ENCODE measurements at regions not wholly inside any gene's neighbourhood (a gene's known extent, or its start where the extent isn't known, plus 50 kb on each side); places are given as distances from the start of the nearest gene placed in this dataset.

GRCh38 chr1:228860911-228861831, 125.9 kb downstream of the RHOU start:
- ChIA-PET CTCF (interaction anchor here (0.8 to 0.9 kb wide), 2 partner anchors 12 to 28 kb away, joined by 3 read pairs; no protein-coding TSS in a partner anchor), POLR2A (interaction anchor here (0.9 to 2.2 kb wide), 4 partner anchors 12 to 29 kb away, joined by 3 to 8 read pairs (median 5); no protein-coding TSS in a partner anchor)
- TF ChIP-seq FOXK2 (IDR thresholded peaks at IDR 0.05) (no peak), ELF4 (IDR thresholded peaks at IDR 0.05) (no peak), BHLHE40 (IDR thresholded peaks at IDR 0.05; ENCODE audit: borderline replicate concordance) (peak; percentile 39; the same call in 1 of the 2 replicates), TARDBP (IDR thresholded peaks at IDR 0.05) (no peak), L3MBTL2 (conservative IDR thresholded peaks at IDR 0.05) (0 out of 2 replicates have a peak, but pooled peaks have one; percentile 11), PKNOX1 (IDR thresholded peaks at IDR 0.05) (peak; percentile 91)
- peak; percentile 45 for DNase-seq (ENCODE audit: extremely low spot score)

GRCh38 chr1:228861832-228862180, 126.5 kb downstream of the RHOU start:
- no peak for DNase-seq (ENCODE audit: extremely low spot score)
- ChIA-PET POLR2A (interaction anchor here (2.1 to 2.2 kb wide), 2 partner anchors 20 to 23 kb away, joined by 6 to 8 read pairs; no protein-coding TSS in a partner anchor), CTCF (interaction anchor here (0.8 to 0.9 kb wide), 2 partner anchors 12 to 27 kb away, joined by 3 read pairs; no protein-coding TSS in a partner anchor)
- TF ChIP-seq ARNT (IDR thresholded peaks at IDR 0.05) (no peak), SUZ12 (IDR thresholded peaks at IDR 0.05) (no peak), NFRKB (IDR thresholded peaks at IDR 0.05) (no peak), L3MBTL2 (conservative IDR thresholded peaks at IDR 0.05) (no peak), FOXA1 (IDR thresholded peaks at IDR 0.05) (no peak), HDGF (IDR thresholded peaks at IDR 0.05; ENCODE audit: borderline replicate concordance) (no peak), FOXK2 (IDR thresholded peaks at IDR 0.05) (no peak), BHLHE40 (IDR thresholded peaks at IDR 0.05; ENCODE audit: borderline replicate concordance) (no peak), TARDBP (IDR thresholded peaks at IDR 0.05) (no peak), PKNOX1 (IDR thresholded peaks at IDR 0.05) (no peak), SP1 (IDR thresholded peaks at IDR 0.05) (no peak), FOXM1 (IDR thresholded peaks at IDR 0.05; ENCODE audit: borderline replicate concordance) (no peak), ZNF384 (IDR thresholded peaks at IDR 0.05) (no peak), LEF1 (IDR thresholded peaks at IDR 0.05; ENCODE audit: borderline replicate concordance) (no peak), CTBP1 (IDR thresholded peaks at IDR 0.05; ENCODE audit: borderline replicate concordance) (no peak), ELF4 (IDR thresholded peaks at IDR 0.05) (no peak)

- CTCF ChIA-PET: no interaction called here
- no peak for TF ChIP-seq CTBP1 (IDR thresholded peaks at IDR 0.05; ENCODE audit: borderline replicate concordance)
- TF ChIP-seq NFRKB (IDR thresholded peaks at IDR 0.05): no peak
- TF ChIP-seq TARDBP (IDR thresholded peaks at IDR 0.05): no peak
- TF ChIP-seq FOXK2 (IDR thresholded peaks at IDR 0.05): no peak
- 0 out of 2 replicates have a peak, but pooled peaks have one; percentile 14 for TF ChIP-seq ARNT (IDR thresholded peaks at IDR 0.05)
- no peak for TF ChIP-seq HDGF (IDR thresholded peaks at IDR 0.05; ENCODE audit: borderline replicate concordance)
- TF ChIP-seq FOXM1 (IDR thresholded peaks at IDR 0.05; ENCODE audit: borderline replicate concordance): no peak
- TF ChIP-seq LEF1 (IDR thresholded peaks at IDR 0.05; ENCODE audit: borderline replicate concordance): no peak
- TF ChIP-seq SP1 (IDR thresholded peaks at IDR 0.05): no peak
- POLR2A ChIA-PET: interaction anchor here (2.1 kb wide), 1 partner anchor 24 kb away, joined by 6 read pairs; no protein-coding TSS in a partner anchor
- DNase-seq (ENCODE audit: extremely low spot score): no peak
Observed at GRCh38 chr1:228862542-228863505, 127.5 kb downstream of the RHOU start.

GRCh38 chr1:228863776-228864175, 128.5 kb downstream of the RHOU start:
- ChIA-PET POLR2A (no interaction called here), CTCF (interaction anchor here (0.9 kb wide), 1 partner anchor 363 kb away, joined by 3 read pairs; no protein-coding TSS in a partner anchor)
- DNase-seq (ENCODE audit: extremely low spot score): no peak
- TF ChIP-seq SUZ12 (IDR thresholded peaks at IDR 0.05) (no peak), PKNOX1 (IDR thresholded peaks at IDR 0.05) (no peak), FOXM1 (IDR thresholded peaks at IDR 0.05; ENCODE audit: borderline replicate concordance) (no peak), SP1 (IDR thresholded peaks at IDR 0.05) (no peak), LEF1 (IDR thresholded peaks at IDR 0.05; ENCODE audit: borderline replicate concordance) (no peak), ELF4 (IDR thresholded peaks at IDR 0.05) (no peak), ZNF384 (IDR thresholded peaks at IDR 0.05) (no peak), FOXK2 (IDR thresholded peaks at IDR 0.05) (no peak), TARDBP (IDR thresholded peaks at IDR 0.05) (no peak), HDGF (IDR thresholded peaks at IDR 0.05; ENCODE audit: borderline replicate concordance) (no peak), NFRKB (IDR thresholded peaks at IDR 0.05) (no peak), CTBP1 (IDR thresholded peaks at IDR 0.05; ENCODE audit: borderline replicate concordance) (no peak), BHLHE40 (IDR thresholded peaks at IDR 0.05; ENCODE audit: borderline replicate concordance) (no peak), L3MBTL2 (conservative IDR thresholded peaks at IDR 0.05) (no peak), ARNT (IDR thresholded peaks at IDR 0.05) (no peak), FOXA1 (IDR thresholded peaks at IDR 0.05) (no peak)
